Kidney (tissue), 13 donors: ENCODE measurements at regions not wholly inside any gene's neighbourhood (a gene's known extent, or its start where the extent isn't known, plus 50 kb on each side); places are given as distances from the start of the nearest gene placed in this dataset.

Source experiments
- DNase-seq, 5 donors: peaks; one replicate each; pipeline ENCODE4 v3.0.0-alpha.2; 2013 to 2020
- FAIRE-seq: peaks from 2 replicates; lab custom pipeline; 2012; peaks lifted over from hg19 to GRCh38; lab: Jason Lieb, UNC
- H3K27ac ChIP-seq, 2 donors: one replicate each; pipeline ENCODE4 v1.7.0; 2013; ENCODE audit warnings: low read depth in 2 of 2, low read length in 2 of 2, inconsistent platforms in 1 of 2
- H3K27me3 ChIP-seq: one replicate; pipeline ENCODE4 v1.7.1; 2013; ENCODE audit warnings: low read length, inconsistent platforms; ENCODE audit not compliant: control insufficient read depth, insufficient read depth
- H3K36me3 ChIP-seq, 3 donors: one replicate each; pipeline versions ENCODE4 v1.7.0 to v1.7.1; 2013; ENCODE audit warnings: low read length in 3 of 3, control low read depth in 1 of 3, inconsistent platforms in 1 of 3; ENCODE audit not compliant: insufficient read depth in 3 of 3, control insufficient read depth in 2 of 3
- H3K4me1 ChIP-seq, 3 donors: one replicate each; pipeline versions ENCODE4 v1.7.0 to v1.7.1; 2013; ENCODE audit warnings: low read length in 3 of 3, inconsistent platforms in 1 of 3, low read depth in 1 of 3; ENCODE audit not compliant: control insufficient read depth in 2 of 3, insufficient read depth in 2 of 3
- H3K4me3 ChIP-seq, 3 donors: one replicate each; pipeline versions ENCODE4 v1.7.0 to v1.8.1; 2013; ENCODE audit warnings: low read length in 3 of 3, control low read depth in 1 of 3, inconsistent platforms in 1 of 3
- H3K9ac ChIP-seq, 3 donors: one replicate each; pipeline versions ENCODE4 v1.7.0 to v1.7.1; 2013; ENCODE audit warnings: low read length in 3 of 3, control low read depth in 1 of 3, inconsistent platforms in 1 of 3
- H3K9me3 ChIP-seq, 3 donors: one replicate each; pipeline versions ENCODE4 v1.7.0 to v1.7.1; 2013; ENCODE audit warnings: low read length in 3 of 3, control low read depth in 1 of 3, inconsistent platforms in 1 of 3; ENCODE audit not compliant: control insufficient read depth in 2 of 3, insufficient read depth in 1 of 3
- CTCF ChIP-seq: IDR thresholded peaks from 3 replicates; pipeline ENCODE4 v1.5.1; 2012; ENCODE audit warnings: mild to moderate bottlenecking, moderate library complexity, borderline replicate concordance; ENCODE audit not compliant: insufficient read depth; ENCODE audit errors: extremely low read depth
- intact Hi-C: fragments of 100-400 bp; cut with DNase I; formaldehyde crosslinking; loops from one replicate; pipeline ENCODE4 v1.11.1; 2022
- donor health status: control.
- donor health status: control.
- donor health status: control.
- donor health status: control.
- donor health status: control.
- donor health status: DM: yes; HTN: yes; CAD: no.
- donor health status: Normal renal cell carcinoma (clear cell type).

- H3K36me3 ChIP-seq, result no peaks in the 10 kb centered on the region
- intact Hi-C loops, result no loop called here
- no peaks in the 10 kb centered on the region for H3K4me1 ChIP-seq
- H3K27ac ChIP-seq, result no peak overlapping the region
- FAIRE-seq (no peak), DNase-seq (no peak)
- no peaks in the 10 kb centered on the region for H3K9me3 ChIP-seq
- no peak overlapping the region for H3K4me3 ChIP-seq
- no peak overlapping the region for H3K9ac ChIP-seq
- no peaks in the 10 kb centered on the region for H3K27me3 ChIP-seq
- TF ChIP-seq CTCF, result no peak
Measured at GRCh38 chr2:139626128-139626527, 845.9 kb upstream of the NXPH2 start.

GRCh38 chr2:139622691-139623090 is 842.5 kb upstream of the NXPH2 start:
- no peak for TF ChIP-seq CTCF
- no peak for DNase-seq
- intact Hi-C loops, result no loop called here
- Histone ChIP-seq H3K27me3 (no peaks in the 10 kb centered on the region), H3K27ac (no peak overlapping the region), H3K9me3 (no peaks in the 10 kb centered on the region), H3K9ac (no peak overlapping the region), H3K4me1 (no peaks in the 10 kb centered on the region), H3K36me3 (no peaks in the 10 kb centered on the region), H3K4me3 (no peak overlapping the region)
- no peak for FAIRE-seq

GRCh38 chr2:139617747-139618146 is 837.6 kb upstream of the NXPH2 start:
- DNase-seq (no peak), FAIRE-seq (no peak)
- Histone ChIP-seq H3K9ac (no peak overlapping the region), H3K27ac (no peak overlapping the region), H3K4me3 (no peak overlapping the region), H3K27me3 (no peaks in the 10 kb centered on the region), H3K4me1 (no peaks in the 10 kb centered on the region), H3K9me3 (no peaks in the 10 kb centered on the region), H3K36me3 (no peaks in the 10 kb centered on the region)
- intact Hi-C loops, result no loop called here
- TF ChIP-seq CTCF, result no peak

- FAIRE-seq (no peak), DNase-seq (no peak)
- Histone ChIP-seq H3K4me1 (no peaks in the 10 kb centered on the region), H3K27ac (no peak overlapping the region), H3K4me3 (no peak overlapping the region), H3K36me3 (no peaks in the 10 kb centered on the region), H3K9me3 (no peaks in the 10 kb centered on the region), H3K9ac (no peak overlapping the region), H3K27me3 (no peaks in the 10 kb centered on the region)
- intact Hi-C loops, result no loop called here
- TF ChIP-seq CTCF, result no peak
Measured at GRCh38 chr2:139613264-139613663, 833.1 kb upstream of the NXPH2 start.
